ENCODE measurements at regions not wholly inside any gene's neighbourhood (a gene's known extent, or its start where the extent isn't known, plus 50 kb on each side); places are given as distances from the start of the nearest gene placed in this dataset.

- TF ChIP-seq POLR2A (IDR thresholded peaks at IDR 0.05) (no peak), CTCF (IDR thresholded peaks at IDR 0.05) (no peak)
- intact Hi-C loops (cut with DNase I; ENCODE audit: low total_unique reads), result no loop called here
- Histone ChIP-seq H3K27me3 (no peaks in the 10 kb centered on the region), H3K4me1 (no peaks in the 10 kb centered on the region), H3K9me3 (no peaks in the 10 kb centered on the region), H3K27ac (no peak overlapping the region), H3K4me3 (no peak overlapping the region), H3K36me3 (ENCODE audit: low read depth, missing control alignments) (no peaks in the 10 kb centered on the region)
- 69 to 78% methylated on average over 3 of the region's 3 CpGs for WGBS, 2 donors
- no peak for DNase-seq
These were observed 595.0 kb downstream of the PYDC2 start for GRCh38 chr3:192055946-192056345.

GRCh38 chr3:192057261-192057660, 596.3 kb downstream of the PYDC2 start:
- intact Hi-C loops (cut with DNase I; ENCODE audit: low total_unique reads), result no loop called here
- DNase-seq, result no peak
- Histone ChIP-seq H3K4me3 (no peak overlapping the region), H3K36me3 (ENCODE audit: low read depth, missing control alignments) (no peaks in the 10 kb centered on the region), H3K27me3 (no peaks in the 10 kb centered on the region), H3K27ac (no peak overlapping the region), H3K9me3 (no peaks in the 10 kb centered on the region), H3K4me1 (no peaks in the 10 kb centered on the region)
- WGBS, 2 donors, result 64 to 73% methylated on average over 3 of the region's 3 CpGs
- TF ChIP-seq CTCF (IDR thresholded peaks at IDR 0.05) (no peak), POLR2A (IDR thresholded peaks at IDR 0.05) (no peak)

- H3K27me3 ChIP-seq, result no peaks in the 10 kb centered on the region
- DNase-seq, result no peak
- no peaks in the 10 kb centered on the region for H3K36me3 ChIP-seq (ENCODE audit: low read depth, missing control alignments)
- TF ChIP-seq CTCF (IDR thresholded peaks at IDR 0.05), result no peak
- TF ChIP-seq POLR2A (IDR thresholded peaks at IDR 0.05), result no peak
- no peaks in the 10 kb centered on the region for H3K4me1 ChIP-seq
- intact Hi-C loops (cut with DNase I; ENCODE audit: low total_unique reads), result no loop called here
- H3K27ac ChIP-seq, result no peak overlapping the region
- no peak overlapping the region for H3K4me3 ChIP-seq
- H3K9me3 ChIP-seq, result no peaks in the 10 kb centered on the region
- WGBS, 2 donors, result 49 to 64% methylated on average over 3 of the region's 3 CpGs
These were observed 599.3 kb downstream of the PYDC2 start for GRCh38 chr3:192060160-192060781.

- 94 to 95% methylated on average over 2 of the region's 2 CpGs for WGBS, 2 donors
- intact Hi-C loops (cut with DNase I; ENCODE audit: low total_unique reads), result no loop called here
- DNase-seq, result no peak
- Histone ChIP-seq H3K9me3 (no peaks in the 10 kb centered on the region), H3K36me3 (ENCODE audit: low read depth, missing control alignments) (no peaks in the 10 kb centered on the region), H3K27me3 (no peaks in the 10 kb centered on the region), H3K4me1 (no peaks in the 10 kb centered on the region), H3K27ac (no peak overlapping the region), H3K4me3 (no peak overlapping the region)
- TF ChIP-seq POLR2A (IDR thresholded peaks at IDR 0.05), result no peak
- TF ChIP-seq CTCF (IDR thresholded peaks at IDR 0.05), result no peak
These were observed 600.5 kb downstream of the PYDC2 start for GRCh38 chr3:192061426-192061825.

- 73 to 94% methylated on average over 3 of the region's 3 CpGs for WGBS, 2 donors
- Histone ChIP-seq H3K27ac (no peak overlapping the region), H3K4me1 (no peaks in the 10 kb centered on the region), H3K9me3 (no peaks in the 10 kb centered on the region), H3K27me3 (no peaks in the 10 kb centered on the region), H3K36me3 (ENCODE audit: low read depth, missing control alignments) (no peaks in the 10 kb centered on the region), H3K4me3 (no peak overlapping the region)
- intact Hi-C loops (cut with DNase I; ENCODE audit: low total_unique reads), result no loop called here
- no peak for DNase-seq
- TF ChIP-seq POLR2A (IDR thresholded peaks at IDR 0.05), result no peak
- no peak for TF ChIP-seq CTCF (IDR thresholded peaks at IDR 0.05)
These were observed 601.2 kb downstream of the PYDC2 start for GRCh38 chr3:192062186-192062585.
